Colonic mucosa (tissue), 4 donors: ENCODE measurements at regions not wholly inside any gene's neighbourhood (a gene's known extent, or its start where the extent isn't known, plus 50 kb on each side); places are given as distances from the start of the nearest gene placed in this dataset.

Experiments
- DNase-seq: peaks from one replicate; pipeline ENCODE4 v3.0.0-alpha.2; 2020
- H3K27ac ChIP-seq: fragments of 200-600 bp; one replicate; pipeline ENCODE4 v1.8.0; 2021
- H3K27me3 ChIP-seq: fragments of 200-600 bp; one replicate; pipeline ENCODE4 v1.8.0; 2021
- H3K36me3 ChIP-seq: fragments of 200-600 bp; one replicate; pipeline ENCODE4 v1.8.0; 2021
- H3K4me1 ChIP-seq: fragments of 200-600 bp; one replicate; pipeline ENCODE4 v1.8.0; 2021; ENCODE audit warnings: mild to moderate bottlenecking
- H3K4me3 ChIP-seq: fragments of 200-600 bp; one replicate; pipeline ENCODE4 v1.8.0; 2021
- H3K9ac ChIP-seq, 2 donors: one replicate each; pipeline ENCODE4 v1.7.0; 2013; ENCODE audit warnings: control low read depth in 2 of 2, low read depth in 2 of 2, low read length in 2 of 2
- H3K9me3 ChIP-seq: fragments of 200-600 bp; one replicate; pipeline ENCODE4 v1.8.0; 2021
- intact Hi-C: fragments of 100-400 bp; cut with DNase I; formaldehyde crosslinking; loops from one replicate; pipeline ENCODE4 v1.14.1; 2022
- TF ChIP-seq, protein P1 (sequence below): fragments of 200-600 bp; IDR thresholded peaks from one replicate; pipeline ENCODE4 v1.8.0; 2022; ENCODE audit warnings: antibody characterized with exemption, mild to moderate bottlenecking
- donor health status: healthy.
- donor health status: DM: no; HTN: no; CAD: no.
- donor health status: DM: no; HTN: no; CAD: no.

DNA sequence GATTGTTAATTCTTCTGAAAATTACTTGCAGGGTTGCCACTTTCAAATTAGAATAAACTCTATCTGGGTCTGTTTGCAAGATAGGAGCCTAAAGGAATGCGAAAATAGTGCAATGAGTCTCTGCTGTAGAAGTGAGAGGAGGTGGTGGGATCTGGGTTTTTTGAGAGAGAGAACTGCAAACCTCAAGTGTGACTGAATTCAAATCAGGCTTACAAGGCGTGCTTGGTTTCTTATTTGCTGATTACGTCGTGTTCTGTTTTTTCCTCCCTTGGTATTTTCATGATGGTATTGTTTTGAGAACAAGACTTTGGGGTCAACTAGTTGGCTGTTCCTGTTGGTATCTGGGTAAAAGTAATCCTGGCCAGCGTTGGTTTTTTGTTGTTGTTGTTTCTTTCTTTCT is 490.9 kb upstream of the CFAP20DC start:
- H3K4me1 ChIP-seq: no peaks in the 10 kb centered on the region
- no peak overlapping the region for H3K9ac ChIP-seq
- no peaks in the 10 kb centered on the region for H3K36me3 ChIP-seq
- TF ChIP-seq, protein P1, sequence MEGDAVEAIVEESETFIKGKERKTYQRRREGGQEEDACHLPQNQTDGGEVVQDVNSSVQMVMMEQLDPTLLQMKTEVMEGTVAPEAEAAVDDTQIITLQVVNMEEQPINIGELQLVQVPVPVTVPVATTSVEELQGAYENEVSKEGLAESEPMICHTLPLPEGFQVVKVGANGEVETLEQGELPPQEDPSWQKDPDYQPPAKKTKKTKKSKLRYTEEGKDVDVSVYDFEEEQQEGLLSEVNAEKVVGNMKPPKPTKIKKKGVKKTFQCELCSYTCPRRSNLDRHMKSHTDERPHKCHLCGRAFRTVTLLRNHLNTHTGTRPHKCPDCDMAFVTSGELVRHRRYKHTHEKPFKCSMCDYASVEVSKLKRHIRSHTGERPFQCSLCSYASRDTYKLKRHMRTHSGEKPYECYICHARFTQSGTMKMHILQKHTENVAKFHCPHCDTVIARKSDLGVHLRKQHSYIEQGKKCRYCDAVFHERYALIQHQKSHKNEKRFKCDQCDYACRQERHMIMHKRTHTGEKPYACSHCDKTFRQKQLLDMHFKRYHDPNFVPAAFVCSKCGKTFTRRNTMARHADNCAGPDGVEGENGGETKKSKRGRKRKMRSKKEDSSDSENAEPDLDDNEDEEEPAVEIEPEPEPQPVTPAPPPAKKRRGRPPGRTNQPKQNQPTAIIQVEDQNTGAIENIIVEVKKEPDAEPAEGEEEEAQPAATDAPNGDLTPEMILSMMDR: no peak
- no peak overlapping the region for H3K27ac ChIP-seq
- no peaks in the 10 kb centered on the region for H3K9me3 ChIP-seq
- H3K4me3 ChIP-seq: no peak overlapping the region
- intact Hi-C loops: no loop called here
- no peaks in the 10 kb centered on the region for H3K27me3 ChIP-seq
- DNase-seq: no peak

DNA sequence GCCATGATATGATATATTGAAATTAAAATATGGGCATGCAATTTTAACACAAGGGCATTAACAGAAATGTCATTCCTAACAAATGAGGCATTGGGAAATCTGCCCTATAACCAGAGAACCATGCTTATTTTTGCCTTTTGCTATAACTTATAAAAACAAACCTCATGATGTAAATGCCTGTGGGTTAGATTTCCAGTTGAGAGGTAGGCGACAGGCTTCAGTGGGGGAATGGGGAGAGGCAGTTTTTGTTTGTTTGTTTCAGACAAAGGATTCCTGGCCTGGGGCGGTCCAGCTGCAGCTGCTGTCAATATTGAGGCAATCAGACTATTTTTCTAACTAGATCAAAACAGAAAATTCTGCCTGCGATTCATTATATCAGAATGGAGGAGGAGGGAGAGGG is 490.4 kb upstream of the CFAP20DC start:
- no peaks in the 10 kb centered on the region for H3K36me3 ChIP-seq

GRCh38 chr3:59538753-59539432 is 489.1 kb upstream of the CFAP20DC start:
- Histone ChIP-seq H3K27ac (no peak overlapping the region), H3K4me3 (no peak overlapping the region), H3K27me3 (no peaks in the 10 kb centered on the region), H3K9ac (no peak overlapping the region), H3K4me1 (no peaks in the 10 kb centered on the region), H3K36me3 (no peaks in the 10 kb centered on the region), H3K9me3 (no peaks in the 10 kb centered on the region)
- DNase-seq: no peak
- intact Hi-C loops: no loop called here
- TF ChIP-seq, protein P1: no peak

More for the DNA sequence above, 490.4 kb upstream of the CFAP20DC start:
- Histone ChIP-seq H3K4me3 (no peak overlapping the region), H3K9ac (no peak overlapping the region), H3K9me3 (no peaks in the 10 kb centered on the region), H3K27me3 (no peaks in the 10 kb centered on the region), H3K27ac (no peak overlapping the region), H3K4me1 (no peaks in the 10 kb centered on the region)
- TF ChIP-seq, protein P1: no peak
- DNase-seq: no peak
- intact Hi-C loops: no loop called here

DNA sequence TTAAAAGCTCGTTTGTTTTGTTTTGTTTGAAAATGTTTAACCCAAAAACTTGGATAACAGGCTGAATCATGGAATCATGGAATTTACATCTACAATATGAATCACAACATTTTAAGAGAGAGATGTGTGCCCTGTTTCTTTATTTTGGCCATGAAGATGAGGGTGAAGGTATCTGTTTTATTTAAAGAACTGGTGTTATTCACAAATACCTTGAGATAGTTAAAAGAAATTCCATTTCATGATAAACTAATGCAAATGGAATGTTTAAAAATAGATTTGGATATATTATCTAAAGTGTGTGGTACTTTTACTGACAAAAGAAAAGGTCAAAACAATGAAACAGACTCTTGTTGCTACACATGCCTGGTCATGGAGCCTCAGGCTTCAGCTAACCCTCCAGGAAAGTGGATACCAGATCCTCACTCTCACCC is 486.0 kb upstream of the CFAP20DC start:
- Histone ChIP-seq H3K36me3 (no peaks in the 10 kb centered on the region), H3K4me3 (no peak overlapping the region), H3K27ac (no peak overlapping the region), H3K27me3 (no peaks in the 10 kb centered on the region), H3K9ac (no peak overlapping the region), H3K9me3 (no peaks in the 10 kb centered on the region), H3K4me1 (no peaks in the 10 kb centered on the region)
- intact Hi-C loops: no loop called here
- no peak for DNase-seq
- TF ChIP-seq, protein P1: no peak

GRCh38 chr3:59531994-59532393 is 482.2 kb upstream of the CFAP20DC start:
- Histone ChIP-seq H3K27me3 (no peaks in the 10 kb centered on the region), H3K9ac (no peak overlapping the region), H3K4me1 (no peaks in the 10 kb centered on the region), H3K9me3 (no peaks in the 10 kb centered on the region), H3K4me3 (no peak overlapping the region), H3K27ac (no peak overlapping the region), H3K36me3 (no peaks in the 10 kb centered on the region)
- TF ChIP-seq, protein P1: no peak
- intact Hi-C loops: no loop called here
- no peak for DNase-seq
